Sigmoid colon (tissue), 6 donors: ENCODE measurements at regions not wholly inside any gene's neighbourhood (a gene's known extent, or its start where the extent isn't known, plus 50 kb on each side); places are given as distances from the start of the nearest gene placed in this dataset.

Experiments
- DNase-seq: peaks from one replicate; pipeline ENCODE4 v3.0.0-alpha.2; 2019
- H3K27ac ChIP-seq, 4 donors: fragments of 200-600 bp; sonication (generic); one replicate each; pipeline ENCODE4 v1.5.1; 2016 to 2019; ENCODE audit warnings: mild to moderate bottlenecking in 1 of 4
- H3K27me3 ChIP-seq, 3 donors: fragments of 200-600 bp; sonication (generic); one replicate each; pipeline ENCODE4 v1.5.1; 2019; ENCODE audit warnings: mild to moderate bottlenecking in 1 of 3
- H3K36me3 ChIP-seq, 4 donors: fragments of 200-600 bp; sonication (generic); one replicate each; pipeline ENCODE4 v1.5.1; 2016 to 2019
- H3K4me1 ChIP-seq, 4 donors: fragments of 200-600 bp; sonication (generic); one replicate each; pipeline ENCODE4 v1.5.1; 2017 to 2019
- H3K4me3 ChIP-seq, 4 donors: fragments of 200-600 bp; sonication (generic); one replicate each; pipeline ENCODE4 v1.5.1; 2017 to 2019; ENCODE audit warnings: mild to moderate bottlenecking in 2 of 4, moderate library complexity in 1 of 4
- H3K9me3 ChIP-seq, 4 donors: fragments of 200-600 bp in 3 of 4; sonication (generic) in 3 of 4; one replicate each; pipeline versions ENCODE4 v1.5.1 to v1.6.1; 2013 to 2019
- EP300 ChIP-seq, 4 donors: sonication (generic); formaldehyde crosslinking; IDR thresholded peaks; one replicate each; pipeline ENCODE4 v1.6.1; 2017; ENCODE audit warnings: antibody characterized with exemption in 4 of 4
- POLR2A ChIP-seq, 2 donors: fragments of 450-650 bp; IDR thresholded peaks; one replicate each; pipeline ENCODE4 v1.6.1; 2016; ENCODE audit warnings: antibody characterized with exemption in 2 of 2, mild to moderate bottlenecking in 2 of 2, moderate library complexity in 2 of 2
- POLR2AphosphoS5 ChIP-seq, 4 donors: sonication (generic); formaldehyde crosslinking; IDR thresholded peaks; one replicate each; pipeline ENCODE4 v1.6.1; 2017; ENCODE audit warnings: antibody characterized with exemption in 4 of 4
- WGBS, 2 donors: extraction: QIAGEN DNeasy Blood & Tissue Kit; methylation state at CpG; one replicate each; pipeline ENCODE4 v1.1.7; 2013; 5-methylcytosine and 5-hydroxymethylcytosine counted together
- intact Hi-C: fragments of 100-400 bp; cut with DNase I; formaldehyde crosslinking; loops from one replicate; pipeline ENCODE4 v1.15.1; 2023
- TF ChIP-seq, protein P1 (sequence below), 4 experiments: fragments of 450-650 bp in 3 of 4; fragments of 200-600 bp in 1 of 4; IDR thresholded peaks; one replicate each; pipeline ENCODE4 v1.5.1; 2016 to 2019; ENCODE audit warnings: antibody characterized with exemption in 4 of 4, mild to moderate bottlenecking in 3 of 4, moderate library complexity in 2 of 4
- donor health status: healthy with polysubstance abuse.
- donor health status: healthy.

DNA sequence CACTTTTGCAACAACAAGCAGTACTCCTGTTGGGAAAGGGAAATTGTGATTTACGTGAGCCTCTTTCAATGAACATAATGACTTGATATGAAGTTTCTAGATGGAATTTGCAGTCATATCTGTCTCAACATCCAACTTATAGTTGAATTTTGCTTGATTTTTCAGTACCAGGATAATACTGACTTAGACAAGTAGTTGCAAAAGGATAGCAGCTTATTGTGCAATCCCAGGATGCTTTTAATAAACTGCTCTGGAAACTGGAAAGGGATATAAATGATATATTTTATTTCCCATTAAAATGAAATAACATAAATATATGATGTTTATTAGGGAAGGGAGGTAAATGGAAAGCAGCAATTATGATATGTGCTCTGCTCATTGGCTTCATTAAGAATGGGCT is 174.4 kb upstream of the RGMB start:
- intact Hi-C loops = no loop called here
- 99 to 100% methylated on average over 1 of the region's 1 CpG for WGBS, 2 donors
- Histone ChIP-seq H3K27me3 (no peaks in the 10 kb centered on the region), H3K9me3 (no peaks in the 10 kb centered on the region), H3K4me3 (no peak overlapping the region), H3K4me1 (no peaks in the 10 kb centered on the region), H3K27ac (no peak overlapping the region), H3K36me3 (no peaks in the 10 kb centered on the region)
- no peak for DNase-seq
- TF ChIP-seq EP300 (IDR thresholded peaks at IDR 0.05) (no peak), POLR2AphosphoS5 (IDR thresholded peaks at IDR 0.05) (no peak)
- TF ChIP-seq, protein P1, sequence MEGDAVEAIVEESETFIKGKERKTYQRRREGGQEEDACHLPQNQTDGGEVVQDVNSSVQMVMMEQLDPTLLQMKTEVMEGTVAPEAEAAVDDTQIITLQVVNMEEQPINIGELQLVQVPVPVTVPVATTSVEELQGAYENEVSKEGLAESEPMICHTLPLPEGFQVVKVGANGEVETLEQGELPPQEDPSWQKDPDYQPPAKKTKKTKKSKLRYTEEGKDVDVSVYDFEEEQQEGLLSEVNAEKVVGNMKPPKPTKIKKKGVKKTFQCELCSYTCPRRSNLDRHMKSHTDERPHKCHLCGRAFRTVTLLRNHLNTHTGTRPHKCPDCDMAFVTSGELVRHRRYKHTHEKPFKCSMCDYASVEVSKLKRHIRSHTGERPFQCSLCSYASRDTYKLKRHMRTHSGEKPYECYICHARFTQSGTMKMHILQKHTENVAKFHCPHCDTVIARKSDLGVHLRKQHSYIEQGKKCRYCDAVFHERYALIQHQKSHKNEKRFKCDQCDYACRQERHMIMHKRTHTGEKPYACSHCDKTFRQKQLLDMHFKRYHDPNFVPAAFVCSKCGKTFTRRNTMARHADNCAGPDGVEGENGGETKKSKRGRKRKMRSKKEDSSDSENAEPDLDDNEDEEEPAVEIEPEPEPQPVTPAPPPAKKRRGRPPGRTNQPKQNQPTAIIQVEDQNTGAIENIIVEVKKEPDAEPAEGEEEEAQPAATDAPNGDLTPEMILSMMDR (IDR thresholded peaks at IDR 0.05) = no peak

DNA sequence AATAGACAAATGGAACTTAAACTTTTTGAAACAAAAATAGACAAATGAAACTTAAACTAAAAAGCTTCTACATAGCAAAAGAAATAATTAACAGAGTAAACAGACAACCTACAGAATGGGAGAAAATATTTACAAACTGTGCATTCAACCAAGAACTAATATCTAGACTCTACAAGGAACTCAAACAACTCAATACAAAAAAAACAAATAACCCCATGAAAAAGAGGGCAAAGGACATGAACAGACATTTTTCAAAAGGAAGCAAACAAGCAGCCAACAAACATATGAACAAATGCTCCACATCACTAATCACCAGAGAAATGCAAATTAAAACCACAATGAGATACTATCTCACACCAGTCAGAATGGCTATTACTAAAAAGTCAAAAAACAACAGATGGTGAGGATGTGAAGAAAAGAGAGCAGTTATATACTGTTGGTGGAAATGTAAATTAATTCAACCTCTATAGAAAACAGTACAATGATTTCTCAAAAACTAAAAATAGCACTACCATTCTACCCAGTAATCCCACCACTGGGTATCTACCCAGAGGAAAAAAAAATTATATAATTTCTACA is 170.8 kb upstream of the RGMB start:
- no peak for TF ChIP-seq EP300 (IDR thresholded peaks at IDR 0.05)
- TF ChIP-seq, protein P1 (IDR thresholded peaks at IDR 0.05) = no peak
- no peak for TF ChIP-seq POLR2AphosphoS5 (IDR thresholded peaks at IDR 0.05)
- no peak for TF ChIP-seq POLR2A (IDR thresholded peaks at IDR 0.05)
- no peaks in the 10 kb centered on the region for H3K4me1 ChIP-seq
- H3K36me3 ChIP-seq = no peaks in the 10 kb centered on the region
- no peak for DNase-seq
- no peaks in the 10 kb centered on the region for H3K9me3 ChIP-seq
- no peak overlapping the region for H3K27ac ChIP-seq
- H3K27me3 ChIP-seq = peaks cover 0 to 2% (median 0%) of the 10 kb centered on the region in 3 donors
- H3K4me3 ChIP-seq = no peak overlapping the region
- intact Hi-C loops = no loop called here

DNA sequence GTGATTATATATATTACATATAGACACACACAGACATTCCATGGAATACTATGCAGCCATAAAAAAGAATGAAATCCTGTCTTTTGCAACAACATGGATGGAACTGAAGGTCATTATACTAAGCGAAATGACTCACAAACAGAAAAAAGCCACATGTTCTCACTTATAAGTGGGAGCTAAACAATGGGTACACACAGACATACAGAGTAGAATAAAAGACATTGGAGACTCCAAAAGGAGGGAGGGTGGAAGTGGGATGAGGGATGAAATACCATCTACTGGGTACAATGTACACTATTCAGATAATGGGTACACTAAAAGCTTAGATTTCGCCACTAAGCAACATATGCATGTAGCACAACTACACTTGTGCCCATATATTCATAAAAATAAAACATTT is 170.0 kb upstream of the RGMB start:
- no peaks in the 10 kb centered on the region for H3K36me3 ChIP-seq
- no peak overlapping the region for H3K4me3 ChIP-seq
- no peak for DNase-seq
- no peaks in the 10 kb centered on the region for H3K4me1 ChIP-seq
- no peak overlapping the region for H3K27ac ChIP-seq
- WGBS, 2 donors = 71 to 93% methylated on average over 2 of the region's 2 CpGs
- peaks cover 0 to 3% (median 0%) of the 10 kb centered on the region in 3 donors for H3K27me3 ChIP-seq
- H3K9me3 ChIP-seq = no peaks in the 10 kb centered on the region
- TF ChIP-seq, protein P1 (IDR thresholded peaks at IDR 0.05) = no peak
- TF ChIP-seq POLR2A (IDR thresholded peaks at IDR 0.05) (no peak), EP300 (IDR thresholded peaks at IDR 0.05) (no peak), POLR2AphosphoS5 (IDR thresholded peaks at IDR 0.05) (no peak)
- intact Hi-C loops = no loop called here

DNA sequence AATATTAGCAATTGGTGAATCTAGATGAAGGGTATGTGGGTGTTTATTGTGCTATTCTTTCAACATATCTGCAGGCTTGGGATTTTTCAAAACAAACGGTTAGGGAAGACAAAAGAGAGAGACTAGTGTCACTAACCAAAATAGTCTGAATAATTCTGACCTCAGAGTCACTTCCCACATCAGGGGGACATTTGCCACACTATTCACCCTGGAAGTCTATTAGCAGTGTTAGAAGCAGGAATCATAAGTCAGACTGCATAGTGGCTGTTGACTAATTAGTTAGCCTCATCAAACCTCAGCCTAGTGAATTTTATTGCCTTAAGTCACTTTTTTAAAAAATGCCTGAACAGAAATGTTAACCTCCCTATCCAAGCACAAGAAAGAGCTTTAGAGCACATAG is 169.2 kb upstream of the RGMB start:
- intact Hi-C loops = no loop called here
- Histone ChIP-seq H3K4me3 (no peak overlapping the region), H3K27ac (no peak overlapping the region), H3K4me1 (no peaks in the 10 kb centered on the region), H3K36me3 (no peaks in the 10 kb centered on the region), H3K27me3 (peaks cover 0 to 3% (median 0%) of the 10 kb centered on the region in 3 donors), H3K9me3 (no peaks in the 10 kb centered on the region)
- no peak for DNase-seq
- 44 to 73% methylated on average over 1 of the region's 1 CpG for WGBS, 2 donors
- no peak for TF ChIP-seq EP300 (IDR thresholded peaks at IDR 0.05)
- TF ChIP-seq, protein P1 (IDR thresholded peaks at IDR 0.05) = no peak
- TF ChIP-seq POLR2A (IDR thresholded peaks at IDR 0.05) = no peak
- no peak for TF ChIP-seq POLR2AphosphoS5 (IDR thresholded peaks at IDR 0.05)
